Activated CD4-positive, alpha-beta T cell treated with anti-CD3 and anti-CD28 coated beads, Interleukin-10, Interleukin-2, amounts not matched to agents 100 ng/mL and 50 ng/mL, durations not matched to agents 16 hours and 8 hours (primary cell): ENCODE measurements at regions not wholly inside any gene's neighbourhood (a gene's known extent, or its start where the extent isn't known, plus 50 kb on each side); places are given as distances from the start of the nearest gene placed in this dataset.
A peak's percentile ranks its signal among the peaks of the same experiment; 100 is the strongest.

ENCODE experiments used
- DNase-seq: peaks from one replicate; pipeline ENCODE4 v3.0.0-alpha.2; 2020

DNA sequence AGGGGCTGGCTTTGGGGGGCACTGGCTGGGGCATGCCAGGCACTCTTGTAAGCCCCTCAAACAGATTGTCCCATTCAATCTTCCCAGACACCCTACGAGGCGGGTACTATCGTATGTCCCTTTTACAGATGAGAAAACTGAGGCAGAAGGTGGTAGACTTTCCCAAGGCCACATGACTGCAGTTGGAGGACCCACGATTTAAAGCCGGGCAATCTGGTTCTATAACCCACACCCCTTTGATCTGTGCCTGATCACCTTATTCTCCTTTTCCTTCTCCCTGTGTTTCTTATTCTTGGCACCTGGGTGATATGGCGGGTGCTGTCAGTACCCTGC is 146.3 kb upstream of the IRX3 start:
- no peak for DNase-seq

DNA sequence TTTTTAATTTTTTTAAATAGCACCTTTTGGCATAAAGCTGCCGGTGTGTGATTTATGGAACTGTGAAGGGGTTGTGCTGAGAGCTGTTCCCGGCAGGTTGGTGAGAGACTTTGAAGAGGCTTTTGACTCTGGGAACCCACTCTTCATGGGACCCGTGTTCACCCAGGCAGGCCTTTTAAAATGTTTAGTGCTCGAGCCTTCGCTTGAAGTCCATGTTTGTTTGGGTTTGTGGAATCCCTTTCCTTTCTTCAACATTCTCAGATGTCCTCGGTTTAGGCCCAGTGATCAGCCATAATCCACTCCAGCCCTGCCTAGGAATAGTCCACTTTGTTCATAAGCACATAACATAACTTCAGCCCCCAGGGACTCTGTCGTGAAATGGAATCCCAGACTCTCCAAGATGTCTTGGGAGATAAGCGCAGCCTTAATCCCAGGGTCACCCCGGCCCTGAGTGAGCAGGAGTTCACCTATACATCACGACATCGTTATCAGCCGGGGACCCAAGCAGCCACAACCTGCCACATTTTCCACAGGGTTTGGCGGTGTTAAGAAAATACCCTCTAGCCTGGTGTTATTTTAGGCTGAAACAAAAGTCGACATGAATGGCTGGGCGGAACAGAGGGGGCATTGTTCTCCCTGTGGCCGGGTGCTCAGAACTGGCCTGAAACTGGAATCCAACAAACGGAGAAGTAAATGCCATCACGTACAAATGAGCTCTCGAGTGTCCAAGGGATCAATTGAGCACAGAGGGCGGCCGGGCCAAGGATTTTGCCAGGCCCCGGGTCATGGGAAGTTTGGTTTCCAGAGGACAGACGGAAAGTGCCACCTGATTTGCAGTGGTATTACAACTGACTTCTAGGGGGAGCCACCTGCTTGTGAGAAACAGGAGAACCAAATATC is 145.7 kb upstream of the IRX3 start:
- DNase-seq, result no peak

DNA sequence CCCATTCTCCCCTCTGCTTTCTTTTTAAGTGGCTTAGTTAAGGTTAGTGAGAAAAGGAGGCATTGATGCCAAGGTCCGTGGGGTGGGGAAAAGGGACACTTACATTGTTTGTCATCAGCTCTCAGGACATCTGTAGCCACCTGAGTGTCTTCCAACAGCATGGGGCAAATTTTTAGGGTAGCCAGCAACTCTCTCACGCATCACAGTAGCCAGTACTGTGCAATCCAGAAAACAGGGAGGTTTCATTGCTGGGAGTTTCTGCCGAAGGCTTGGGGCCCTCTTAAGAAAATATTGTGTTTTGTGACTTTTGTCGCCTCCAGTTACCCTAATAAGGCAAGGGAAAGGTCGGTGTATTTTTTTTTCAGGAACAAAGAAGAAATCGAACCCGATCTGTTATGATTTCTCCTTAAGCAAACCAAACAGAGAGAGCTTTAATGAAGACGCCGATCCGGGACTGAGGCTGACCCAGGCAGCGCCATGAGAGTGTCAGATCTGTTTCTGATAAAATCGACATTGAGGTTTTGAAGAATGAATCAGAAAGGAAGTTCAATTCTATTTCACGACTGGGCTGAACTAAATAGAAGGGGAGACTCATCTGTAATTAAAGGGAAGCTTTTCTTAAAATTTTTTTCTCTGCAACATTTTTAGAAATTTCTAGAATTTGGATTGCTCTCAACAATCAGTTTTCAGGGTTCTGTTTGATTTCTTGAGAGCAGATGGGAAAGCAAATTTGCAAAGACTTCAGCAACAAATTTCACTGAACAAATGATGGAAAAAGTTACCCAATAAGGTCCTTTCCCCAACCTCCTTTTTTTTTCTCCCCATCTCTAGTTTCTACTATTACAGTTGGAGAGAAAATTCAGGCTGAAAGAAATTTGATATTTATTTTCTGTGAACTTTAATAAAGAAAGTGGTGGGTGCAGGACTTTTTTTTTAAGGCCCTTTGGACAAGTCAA is 144.7 kb upstream of the IRX3 start:
- peak; percentile 20 for DNase-seq

DNA sequence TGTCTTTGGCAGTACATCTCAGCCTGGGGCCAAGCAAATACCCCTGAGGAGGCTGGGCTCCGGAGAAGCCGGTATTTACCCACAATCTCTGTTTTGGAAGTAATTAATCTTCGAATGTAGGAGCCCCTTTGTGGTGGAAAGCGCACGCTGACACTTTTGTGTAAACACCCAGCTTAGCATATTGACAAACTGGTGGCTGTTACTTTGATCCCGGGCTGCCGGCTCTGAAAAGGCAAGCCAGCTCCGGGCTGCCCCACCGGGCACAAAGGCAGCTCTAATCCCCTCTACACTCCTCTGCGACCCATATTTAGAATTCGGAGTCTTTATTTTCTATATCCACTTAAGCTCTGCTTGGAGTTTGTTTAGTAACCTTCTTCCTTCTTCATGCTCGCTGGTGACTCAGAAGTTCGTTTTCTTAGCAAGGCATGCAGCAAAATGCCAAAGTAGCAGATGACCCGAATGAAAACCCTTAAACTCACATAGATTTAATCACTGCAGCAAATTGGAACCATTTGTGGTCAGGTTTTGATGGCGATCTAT is 144.0 kb upstream of the IRX3 start:
- no peak for DNase-seq

DNA sequence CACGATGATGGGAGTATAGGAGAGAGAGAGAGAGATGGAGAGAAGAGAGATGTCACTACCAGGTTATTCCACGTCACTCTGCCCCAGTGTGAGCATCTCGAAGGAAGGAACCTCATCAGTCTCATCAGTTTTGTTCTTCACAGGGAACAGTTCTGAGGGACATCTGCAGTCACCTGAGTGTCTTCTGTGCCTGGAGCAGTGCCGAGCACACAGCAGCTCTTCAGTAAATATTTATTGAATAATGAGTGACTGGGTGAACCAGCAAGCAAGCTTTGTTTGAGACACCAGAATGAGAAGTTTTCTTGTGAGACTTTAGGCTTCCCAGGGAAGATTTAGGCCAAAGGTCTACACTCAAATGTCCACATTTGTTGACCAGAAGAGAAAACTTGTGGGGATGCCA is 142.4 kb upstream of the IRX3 start:
- DNase-seq, result no peak

DNA sequence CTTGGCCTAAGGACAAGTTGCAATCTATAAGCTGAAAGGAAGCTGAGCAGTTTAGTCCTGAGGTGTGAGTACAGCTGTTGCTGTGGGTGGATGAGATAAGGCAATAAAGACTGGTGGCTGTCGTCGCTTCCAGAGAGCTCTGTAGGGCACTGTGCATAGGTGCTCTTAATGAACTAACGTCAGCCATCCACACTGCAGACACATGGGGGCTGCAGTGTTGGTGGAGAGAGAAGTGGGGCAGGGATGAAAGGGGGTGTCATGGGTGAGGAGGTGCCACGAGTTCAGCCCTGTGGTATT is 139.9 kb upstream of the IRX3 start:
- no peak for DNase-seq

DNA sequence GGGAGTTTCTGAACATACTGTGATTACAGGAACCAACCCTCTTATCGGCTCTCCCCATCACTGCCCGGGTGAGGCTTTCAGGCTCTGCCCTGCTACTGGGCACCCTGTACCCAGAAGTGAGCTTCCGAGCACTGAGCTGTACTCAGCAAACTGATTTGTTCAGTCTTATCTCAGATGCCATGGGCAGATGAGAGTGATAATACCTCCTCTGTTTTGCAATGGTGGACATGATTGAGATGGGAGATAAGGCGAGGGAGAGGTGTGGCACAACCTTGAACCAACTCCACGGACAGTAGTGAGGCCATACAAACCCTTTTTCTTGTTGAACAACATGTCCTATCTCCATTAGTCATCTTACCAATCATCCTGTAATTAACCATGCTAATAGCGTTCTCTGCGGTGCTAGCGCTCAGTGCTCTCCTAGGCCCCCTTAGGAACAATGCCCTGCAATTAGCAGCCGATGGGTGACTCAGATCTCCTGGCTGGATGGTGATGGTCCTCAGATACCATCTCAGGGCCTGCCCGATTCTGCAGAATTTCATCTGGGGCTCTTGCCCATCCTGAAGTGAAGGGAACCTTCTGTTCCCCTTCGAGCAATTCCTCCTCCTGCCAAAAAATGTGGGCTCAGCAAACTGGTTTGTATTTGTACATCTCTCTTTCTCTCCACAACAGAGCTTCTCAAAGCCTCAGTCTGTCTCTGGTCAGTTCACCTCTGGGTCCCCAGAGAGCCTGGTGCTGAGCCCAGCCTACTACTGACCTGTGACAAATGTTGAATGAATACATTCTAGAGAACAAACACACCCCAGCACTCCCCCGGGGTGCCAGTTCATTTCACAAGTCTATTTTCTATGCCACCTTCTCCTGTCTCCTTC is 139.3 kb upstream of the IRX3 start:
- DNase-seq, result peak; percentile 28

DNA sequence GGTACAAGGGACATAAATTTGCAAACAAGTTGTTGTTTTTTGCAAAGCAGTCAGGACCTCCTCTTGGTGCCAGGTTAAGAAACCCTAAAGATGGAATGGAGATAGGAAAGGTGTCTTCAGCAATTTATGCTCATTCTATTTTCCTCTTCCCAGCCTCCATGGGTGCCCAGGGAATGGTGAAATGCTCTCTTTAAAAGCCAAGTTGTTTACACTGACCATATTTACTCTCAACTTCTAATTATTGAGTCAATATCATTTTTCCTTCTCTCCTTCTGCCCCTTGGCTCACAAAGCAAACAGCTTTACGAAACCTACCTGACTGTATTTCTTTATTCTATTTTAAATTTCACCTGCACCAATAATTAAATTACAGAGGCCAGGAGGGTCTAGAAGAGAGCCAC is 138.5 kb upstream of the IRX3 start:
- DNase-seq, result no peak

DNA sequence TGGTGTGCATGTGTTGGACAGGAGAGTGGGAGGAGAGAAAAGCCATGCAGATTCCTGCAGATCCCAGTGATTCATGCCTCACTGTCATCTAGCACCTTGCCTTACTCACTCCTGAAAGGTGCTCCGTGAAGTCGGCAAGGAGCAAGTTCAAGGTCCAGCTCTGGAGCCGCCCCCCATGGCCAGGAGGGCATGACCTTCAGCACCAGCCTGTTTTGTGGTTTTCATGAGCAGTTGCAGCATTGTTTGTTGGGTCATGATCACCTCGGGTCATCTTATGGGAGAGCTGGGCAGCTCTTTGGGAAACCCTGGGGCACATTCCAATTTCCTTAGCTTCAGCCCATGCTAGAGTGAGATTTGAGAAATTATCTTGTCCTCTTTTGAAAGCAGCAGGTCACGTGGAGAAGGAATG is 137.5 kb upstream of the IRX3 start:
- no peak for DNase-seq

DNA sequence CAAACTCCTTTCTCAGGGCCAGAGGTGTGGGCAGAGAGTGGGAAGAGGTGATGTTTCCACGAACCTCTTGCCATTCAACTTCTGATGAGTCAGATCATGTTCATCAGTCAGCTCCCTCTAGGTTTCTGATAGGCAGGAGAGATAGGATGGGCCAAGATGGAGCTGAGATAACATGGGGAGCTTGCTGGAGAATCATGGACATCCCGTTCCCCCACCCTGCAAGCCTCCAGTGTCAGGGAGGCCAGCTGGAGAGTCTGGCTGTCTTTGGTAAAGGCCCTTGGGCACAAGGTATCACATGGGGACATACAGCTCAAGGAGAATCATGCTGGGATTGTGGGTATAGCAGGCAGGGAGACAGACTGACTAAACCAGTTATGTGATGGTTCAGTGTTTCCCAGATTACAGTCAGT is 136.0 kb upstream of the IRX3 start:
- no peak for DNase-seq

DNA sequence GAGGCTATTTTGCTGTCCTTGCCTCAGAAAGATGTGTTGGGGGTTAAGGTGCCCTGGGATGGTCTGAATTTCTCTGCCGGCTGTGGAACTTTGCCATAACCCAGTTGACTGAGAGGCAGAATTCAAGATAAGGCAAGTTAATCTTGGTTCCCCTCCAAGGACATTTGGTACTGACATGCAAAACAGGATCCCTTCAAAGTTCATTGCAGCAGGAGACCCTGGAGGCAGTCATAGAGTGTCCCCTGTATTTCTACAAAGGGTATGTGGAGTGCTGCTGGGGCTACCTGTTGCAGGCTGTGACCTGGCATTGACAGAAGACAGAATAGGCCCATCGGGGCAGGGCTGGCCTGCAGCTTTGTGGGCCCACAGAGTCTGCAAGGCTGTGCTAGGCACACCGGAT is 135.6 kb upstream of the IRX3 start:
- no peak for DNase-seq

DNA sequence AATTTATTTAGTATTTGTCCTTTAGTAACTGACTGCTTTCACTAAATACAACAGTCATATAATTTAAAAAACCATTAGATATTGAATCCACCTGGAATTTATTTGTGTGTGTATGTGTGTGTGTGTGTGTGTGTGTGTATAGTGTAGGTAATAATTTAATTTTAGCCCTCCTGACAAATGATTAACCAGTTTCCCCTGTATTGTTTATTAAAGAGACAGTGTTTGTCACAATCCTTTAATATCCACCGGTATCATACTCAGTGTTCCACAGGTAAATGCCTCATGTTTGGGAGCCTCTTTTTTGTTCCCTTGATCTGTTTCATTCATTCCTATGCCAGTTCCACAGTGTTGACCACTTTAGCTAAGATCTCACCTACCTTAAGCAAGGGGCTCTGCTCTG is 134.6 kb upstream of the IRX3 start:
- DNase-seq, result no peak

DNA sequence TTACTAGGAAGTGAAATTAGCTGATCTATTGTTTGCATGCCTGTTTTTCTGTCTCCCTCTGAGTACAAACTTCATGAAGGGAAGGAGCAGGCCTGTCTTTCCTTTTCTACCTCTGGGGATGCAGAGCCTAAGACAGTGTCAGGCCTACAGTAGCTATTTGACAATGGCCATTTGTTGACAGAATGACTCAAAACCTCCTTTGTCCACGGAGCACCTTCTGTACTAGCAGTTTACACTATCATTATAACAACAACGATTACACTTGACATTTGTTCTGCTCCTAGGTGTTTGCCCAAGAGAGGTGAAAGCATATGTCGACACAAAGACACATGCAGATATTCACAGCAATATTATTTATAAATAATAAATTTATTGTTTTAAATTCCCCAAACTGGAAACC is 132.3 kb upstream of the IRX3 start:
- no peak for DNase-seq

DNA sequence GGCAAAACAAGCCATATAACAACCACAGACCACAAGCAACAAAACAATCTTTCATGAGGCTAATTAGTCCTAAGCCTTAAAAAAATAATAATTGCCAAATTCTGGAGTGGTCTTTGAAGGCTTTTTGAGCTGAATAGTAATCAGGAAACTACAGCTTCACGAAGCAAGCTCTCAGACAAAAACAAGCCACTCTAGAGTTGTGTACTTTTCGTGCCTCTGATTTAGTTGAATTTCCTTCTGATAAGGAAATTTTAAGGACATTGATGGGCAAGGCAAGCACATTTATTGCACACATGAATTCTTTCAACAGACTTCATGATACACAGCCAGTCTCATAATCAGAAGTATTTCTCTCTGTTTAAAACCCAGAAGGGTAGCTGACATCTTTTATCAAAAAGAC is 130.8 kb upstream of the IRX3 start:
- no peak for DNase-seq

DNA sequence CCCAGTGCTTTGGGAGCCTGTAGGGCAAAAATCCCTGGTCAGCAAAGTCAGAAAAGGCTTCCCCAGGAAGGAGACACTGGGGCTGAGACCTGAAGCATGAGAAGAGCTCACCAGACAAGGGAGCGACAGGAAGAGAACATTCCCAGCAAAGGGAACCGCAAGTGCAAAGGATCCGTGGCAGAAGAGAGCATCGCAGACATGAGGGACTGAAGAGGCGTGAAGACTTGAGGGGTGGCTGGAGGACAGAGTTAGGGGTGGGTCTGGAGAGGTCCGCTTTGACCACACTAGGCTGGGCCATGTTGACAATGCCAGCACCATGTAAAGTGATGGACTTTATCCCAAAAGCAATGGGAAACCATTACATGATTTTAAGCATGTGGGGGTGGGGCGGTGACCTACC is 128.1 kb upstream of the IRX3 start:
- no peak for DNase-seq

DNA sequence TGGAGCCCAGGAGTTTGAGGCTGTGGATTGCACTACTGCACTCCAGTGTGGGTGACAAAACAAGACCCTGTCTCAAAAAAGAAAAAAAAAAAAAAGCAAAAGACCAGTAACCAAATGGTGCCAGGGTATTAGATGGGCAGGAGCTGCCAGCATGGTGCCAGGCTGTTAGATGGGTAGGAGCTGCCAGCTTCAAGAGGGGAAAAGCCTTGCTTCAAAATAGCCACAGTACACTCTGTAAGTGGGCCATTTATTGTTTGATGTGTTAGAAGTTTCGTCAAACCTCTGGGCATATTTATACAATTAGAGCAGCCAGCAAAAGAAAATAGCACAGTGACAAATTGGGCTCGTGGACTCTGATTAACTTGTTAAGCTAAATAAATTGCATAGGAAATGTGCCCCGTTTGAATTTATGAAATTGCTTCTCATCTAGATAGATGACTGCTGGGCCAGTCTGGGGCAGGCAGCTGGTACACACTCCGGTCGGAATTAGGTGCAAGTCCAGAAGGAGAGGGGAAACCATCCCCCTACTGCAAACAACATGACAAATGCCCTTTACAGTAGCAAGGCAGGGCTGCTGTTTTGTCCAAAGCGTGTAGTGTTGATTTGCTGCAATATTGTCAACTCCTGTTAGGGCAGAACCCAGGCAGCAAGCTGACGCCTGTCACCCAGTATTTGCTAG is 126.3 kb upstream of the IRX3 start:
- DNase-seq, result no peak

DNA sequence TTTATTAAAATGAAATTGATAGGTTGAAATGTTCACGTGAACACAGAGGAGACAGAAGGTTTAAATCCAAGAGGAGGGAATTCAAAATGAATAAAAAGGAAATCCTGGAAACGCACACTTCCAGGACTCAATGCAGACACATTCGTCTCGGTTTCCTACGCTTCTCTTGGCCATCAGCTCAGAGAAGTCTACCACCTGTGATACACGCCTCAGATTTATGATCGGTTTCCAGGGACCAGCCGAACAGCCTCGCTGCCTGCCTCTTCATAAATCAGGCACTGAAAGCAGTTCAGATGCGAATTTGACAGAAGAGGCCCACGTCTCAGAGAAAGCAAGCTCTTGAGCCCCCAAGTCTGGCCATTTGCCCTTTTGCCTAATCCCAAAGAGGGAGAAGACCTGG is 125.5 kb upstream of the IRX3 start:
- no peak for DNase-seq

DNA sequence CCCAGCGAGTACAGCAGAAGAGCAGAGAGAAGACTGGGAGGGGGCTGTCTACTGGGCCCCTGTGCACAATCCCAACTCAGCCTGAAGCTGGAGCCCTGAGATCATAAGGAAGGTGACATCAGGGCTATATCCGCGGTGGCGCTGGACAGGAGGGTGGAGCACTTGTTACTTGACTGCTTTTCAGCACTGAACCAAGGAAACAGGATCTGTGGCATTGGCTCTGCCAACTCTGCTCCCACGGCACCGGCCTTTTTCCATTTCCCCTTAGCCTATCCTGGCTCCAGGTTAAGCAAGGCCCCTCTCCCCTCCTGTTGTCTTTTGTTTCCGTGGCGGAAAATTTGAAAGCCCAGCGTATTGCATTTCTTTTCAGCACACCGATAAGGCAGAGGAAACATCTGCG is 125.0 kb upstream of the IRX3 start:
- DNase-seq, result no peak

DNA sequence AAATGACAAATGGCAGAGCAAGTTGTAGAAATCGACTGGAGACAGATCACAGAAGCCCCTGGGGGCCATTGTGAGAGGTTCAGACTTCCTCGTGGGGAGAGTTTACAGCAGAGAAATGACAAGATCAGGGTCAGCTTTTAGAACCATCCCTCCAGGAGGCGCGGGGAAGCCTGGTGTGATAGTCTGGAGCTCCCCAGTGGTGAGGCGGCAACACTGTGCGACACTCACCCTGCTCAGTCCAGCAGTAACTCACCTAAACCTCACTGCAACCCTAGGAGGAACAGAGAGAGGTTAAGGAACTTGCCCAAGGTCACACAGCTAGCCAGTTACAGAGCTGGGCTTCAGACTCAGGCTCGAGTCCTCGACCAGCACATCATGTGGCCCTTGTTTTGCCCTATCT is 123.4 kb upstream of the IRX3 start:
- DNase-seq, result no peak

DNA sequence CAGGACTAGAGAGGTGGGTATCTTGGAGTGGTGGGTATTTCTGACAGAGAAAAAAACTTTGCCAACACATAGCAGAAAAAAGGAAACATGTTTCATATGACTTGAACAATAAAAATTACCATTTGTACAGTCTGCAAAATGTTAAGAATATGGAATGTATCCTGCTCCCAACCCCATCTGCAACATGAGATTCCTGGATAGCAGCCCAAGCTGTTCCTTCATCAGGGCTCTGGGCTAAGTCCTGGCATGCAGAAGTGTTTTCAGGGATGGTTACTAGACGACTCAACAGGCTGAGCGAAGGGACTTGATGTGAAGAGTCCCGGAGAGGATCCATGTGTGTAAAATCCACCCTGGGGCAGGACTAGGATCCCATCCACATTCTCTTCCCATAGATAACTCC is 121.0 kb upstream of the IRX3 start:
- DNase-seq, result no peak

DNA sequence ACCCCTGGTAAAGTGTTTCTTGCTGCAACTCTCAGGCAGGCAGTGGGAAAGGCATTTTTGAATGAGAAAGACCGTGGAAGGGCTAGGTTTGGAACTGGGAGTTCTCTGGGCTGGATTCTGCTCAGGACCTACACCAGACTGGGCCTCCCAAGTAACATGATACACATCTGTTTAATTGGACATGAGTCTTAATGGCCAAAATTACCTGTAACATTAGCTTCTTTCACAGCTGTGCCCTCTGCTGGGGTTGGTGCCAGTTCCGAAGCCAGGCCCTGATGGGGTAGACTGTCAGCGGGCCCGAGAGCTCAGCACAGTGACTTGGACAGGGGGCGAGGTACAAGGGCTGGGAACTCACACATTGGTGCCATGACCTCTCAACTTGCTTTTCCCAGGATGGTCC is 118.9 kb upstream of the IRX3 start:
- no peak for DNase-seq

DNA sequence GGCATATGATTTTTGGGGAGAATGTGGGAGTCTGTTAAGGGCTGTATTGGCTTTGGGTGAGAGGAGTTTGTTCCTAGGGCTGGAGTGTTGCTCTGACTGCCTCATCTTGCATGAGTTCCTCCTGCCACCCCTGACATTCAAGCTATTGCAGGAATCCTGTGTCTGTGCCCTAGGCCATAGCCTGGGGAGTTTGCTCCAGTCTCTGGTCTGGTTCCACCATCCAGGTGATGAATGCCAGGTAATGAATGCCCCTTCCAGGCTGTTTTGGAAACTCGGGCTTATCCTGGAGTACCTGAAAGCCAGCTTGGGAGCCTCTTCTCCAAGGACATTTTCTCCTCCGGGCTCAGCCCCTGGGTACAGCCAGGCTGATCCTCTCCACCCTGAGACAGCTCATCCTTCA is 117.0 kb upstream of the IRX3 start:
- no peak for DNase-seq

DNA sequence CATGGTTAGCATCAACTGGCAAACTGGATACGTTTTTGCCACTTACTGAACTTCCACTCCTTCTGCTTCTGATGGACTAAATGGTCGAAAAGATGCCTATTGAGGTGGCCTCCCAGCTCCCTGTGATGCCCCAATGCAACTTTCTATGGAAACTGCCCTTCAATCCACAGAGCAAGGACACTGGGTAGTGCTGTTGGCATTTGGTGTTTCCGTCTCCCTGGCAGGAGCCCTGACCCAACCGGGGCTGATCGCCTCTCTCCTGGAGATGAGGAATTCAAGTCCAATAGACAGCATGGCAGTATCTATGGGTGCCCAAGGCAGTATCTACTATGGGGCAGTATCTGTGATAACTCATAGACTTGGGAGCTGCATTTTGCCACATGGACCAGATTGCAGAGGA is 116.3 kb upstream of the IRX3 start:
- DNase-seq, result no peak
